ENCODE measurements at regions not wholly inside any gene's neighbourhood (a gene's known extent, or its start where the extent isn't known, plus 50 kb on each side); places are given as distances from the start of the nearest gene placed in this dataset.

- ATAC-seq (no peak), DNase-seq (ENCODE audit: low read depth, low spot score) (no peak), FAIRE-seq (no peak)
- H4K20me1 ChIP-seq (ENCODE audit: control insufficient read depth, insufficient read depth), result no peaks in the 10 kb centered on the region
- TF ChIP-seq USF1 (IDR thresholded peaks at IDR 0.05; ENCODE audit: borderline replicate concordance, extremely low read length, insufficient read depth, low read depth, low read length) (no peak), TBL1XR1 (IDR thresholded peaks at IDR 0.05; ENCODE audit: low read depth, low read length) (no peak), PAX8 (IDR thresholded peaks at IDR 0.05) (no peak), MEF2A (IDR thresholded peaks at IDR 0.05; ENCODE audit: insufficient read depth, low read depth, low read length) (no peak), NKRF (conservative IDR thresholded peaks at IDR 0.05) (no peak), ZSCAN29 (IDR thresholded peaks at IDR 0.05) (no peak), CEBPB (IDR thresholded peaks at IDR 0.05; ENCODE audit: borderline replicate concordance in 1 of 2, low read depth in 2 of 2, low read length in 2 of 2) (no peak), FOS (IDR thresholded peaks at IDR 0.05; ENCODE audit: borderline replicate concordance, extremely low read depth, insufficient read length) (no peak), STAT3 (IDR thresholded peaks at IDR 0.05; ENCODE audit: low read depth, low read length) (no peak), BMI1 (IDR thresholded peaks at IDR 0.05; ENCODE audit: borderline replicate concordance) (no peak), RBBP5 (conservative IDR thresholded peaks at IDR 0.05) (no peak), RB1 (IDR thresholded peaks at IDR 0.05; ENCODE audit: borderline replicate concordance) (no peak), NFIC (IDR thresholded peaks at IDR 0.05; ENCODE audit: low read depth, low read length) (no peak)
- no TSS peak for BruUV-seq (replicated peaks)
- no peaks in the 10 kb centered on the region for H3K4me1 ChIP-seq (ENCODE audit: control insufficient read depth, insufficient read depth, low read length)
- no peaks in the 10 kb centered on the region for H3K27me3 ChIP-seq (replicated peaks in 1 of 2; ENCODE audit: control insufficient read depth in 2 of 2, insufficient read depth in 2 of 2, low read length in 1 of 2)
- no peak overlapping the region for H3K27ac ChIP-seq (ENCODE audit: control insufficient read depth, insufficient read depth)
- ChIA-PET SMC1A (ENCODE audit: uncharacterized antibody, unreplicated experiment) (no interaction called here), CTCF (no interaction called here), POLR2A (no interaction called here), RAD21 (ENCODE audit: unreplicated experiment) (no interaction called here)
- in situ Hi-C loops (cut with MboI), result no loop called here
- no peaks in the 10 kb centered on the region; the same call in 2 of the 3 replicates for H3K9me3 ChIP-seq (replicated peaks; ENCODE audit: control insufficient read depth, insufficient read depth, low read length)
- intact Hi-C loops (cut with micrococcal nuclease; ENCODE audit: unreplicated experiment), result no loop called here
- no peaks in the 10 kb centered on the region for H3K79me2 ChIP-seq (ENCODE audit: control insufficient read depth, insufficient read depth, low read length)
- no peaks in the 10 kb centered on the region for H3K36me3 ChIP-seq (ENCODE audit: control insufficient read depth in 2 of 2, insufficient read depth in 2 of 2, low read length in 1 of 2)
- no peak overlapping the region for H3K4me2 ChIP-seq (ENCODE audit: control insufficient read depth, insufficient read depth)
- H3K9ac ChIP-seq (ENCODE audit: control insufficient read depth, insufficient read depth, low read length), result no peak overlapping the region
- 21% methylated on average over 1 of the region's 1 CpG for WGBS (ENCODE audit: insufficient coverage, insufficient replicate concordance, low lambda C conversion rate, missing lambda C conversion rate)
- H3K4me3 ChIP-seq, result no peak overlapping the region
- no peak overlapping the region for H2AFZ ChIP-seq (ENCODE audit: control insufficient read depth, low read depth, low read length)
Measured at GRCh38 chrX:131477498-131477897, 66.4 kb upstream of the OR13H1 start.

Measured in GM12878 (cell line).